HG03457 (cell line): ENCODE measurements at regions not wholly inside any gene's neighbourhood (a gene's known extent, or its start where the extent isn't known, plus 50 kb on each side); places are given as distances from the start of the nearest gene placed in this dataset.

Experiments used
- ATAC-seq: cut with Tn5 transposase; IDR thresholded peaks from one replicate; pipeline ENCODE4 v1.9.1; 2021; ENCODE audit warnings: moderate number of reproducible peaks; ENCODE audit not compliant: unreplicated experiment

GRCh38 chr15:39167164-39168058, 413.5 kb upstream of the THBS1 start:
- no peak for ATAC-seq

GRCh38 chr15:39171944-39172368, 408.9 kb upstream of the THBS1 start:
- ATAC-seq: no peak

- ATAC-seq: no peak
These were observed 408.2 kb upstream of the THBS1 start for GRCh38 chr15:39172380-39173281.

GRCh38 chr15:39173426-39173825, 407.5 kb upstream of the THBS1 start:
- ATAC-seq: no peak

- ATAC-seq: no peak
These were observed 406.5 kb upstream of the THBS1 start for GRCh38 chr15:39174332-39174731.

- ATAC-seq: no peak
These were observed 404.8 kb upstream of the THBS1 start for GRCh38 chr15:39176030-39176429.

- no peak for ATAC-seq
These were observed 403.3 kb upstream of the THBS1 start for GRCh38 chr15:39177561-39177960.

- ATAC-seq: no peak
These were observed 400.8 kb upstream of the THBS1 start for GRCh38 chr15:39180030-39180429.

- no peak for ATAC-seq
These were observed 400.4 kb upstream of the THBS1 start for GRCh38 chr15:39180483-39180933.

- ATAC-seq: no peak
These were observed 399.7 kb upstream of the THBS1 start for GRCh38 chr15:39181056-39181747.

- ATAC-seq: no peak
These were observed 398.9 kb upstream of the THBS1 start for GRCh38 chr15:39181940-39182339.

- ATAC-seq: no peak
These were observed 397.6 kb upstream of the THBS1 start for GRCh38 chr15:39183164-39183881.

GRCh38 chr15:39184701-39185390, 396.0 kb upstream of the THBS1 start:
- no peak for ATAC-seq

GRCh38 chr15:39188314-39188713, 392.6 kb upstream of the THBS1 start:
- ATAC-seq: no peak

- no peak for ATAC-seq
These were observed 391.9 kb upstream of the THBS1 start for GRCh38 chr15:39188930-39189329.

GRCh38 chr15:39191871-39192291, 389.0 kb upstream of the THBS1 start:
- no peak for ATAC-seq

- ATAC-seq: no peak
These were observed 388.5 kb upstream of the THBS1 start for GRCh38 chr15:39192351-39192750.

GRCh38 chr15:39192979-39193560, 387.8 kb upstream of the THBS1 start:
- ATAC-seq: no peak

- ATAC-seq: no peak
These were observed 387.3 kb upstream of the THBS1 start for GRCh38 chr15:39193611-39194010.
